DMS153 (cell line): ENCODE measurements at regions not wholly inside any gene's neighbourhood (a gene's known extent, or its start where the extent isn't known, plus 50 kb on each side); places are given as distances from the start of the nearest gene placed in this dataset.

Experiments used
- DNase-seq: peaks from one replicate; lab custom pipeline; 2025; lab: John Stamatoyannopoulos, UW

- no peak for DNase-seq
Observed at GRCh38 chr18:51852681-51853080, 487.3 kb upstream of the DCC start.

GRCh38 chr18:51857989-51858388, 482.0 kb upstream of the DCC start:
- DNase-seq: no peak

- no peak for DNase-seq
Observed at GRCh38 chr18:51861046-51861445, 479.0 kb upstream of the DCC start.

- no peak for DNase-seq
Observed at GRCh38 chr18:51862051-51862715, 477.8 kb upstream of the DCC start.

GRCh38 chr18:51864219-51864965, 475.6 kb upstream of the DCC start:
- DNase-seq: no peak

- DNase-seq: no peak
Observed at GRCh38 chr18:51865538-51865937, 474.5 kb upstream of the DCC start.

- DNase-seq: no peak
Observed at GRCh38 chr18:51867767-51868166, 472.2 kb upstream of the DCC start.

- no peak for DNase-seq
Observed at GRCh38 chr18:51878724-51879123, 461.3 kb upstream of the DCC start.

GRCh38 chr18:51879329-51879728, 460.7 kb upstream of the DCC start:
- no peak for DNase-seq

GRCh38 chr18:51881394-51881793, 458.6 kb upstream of the DCC start:
- DNase-seq: no peak

- DNase-seq: no peak
Observed at GRCh38 chr18:51884039-51884438, 456.0 kb upstream of the DCC start.

GRCh38 chr18:51890762-51891161, 449.2 kb upstream of the DCC start:
- peak; percentile 55 for DNase-seq

- no peak for DNase-seq
Observed at GRCh38 chr18:51891876-51892275, 448.1 kb upstream of the DCC start.

GRCh38 chr18:51897884-51898283, 442.1 kb upstream of the DCC start:
- DNase-seq: no peak

GRCh38 chr18:51907687-51908597, 432.1 kb upstream of the DCC start:
- DNase-seq: no peak

- no peak for DNase-seq
Observed at GRCh38 chr18:51908598-51908944, 431.4 kb upstream of the DCC start.

GRCh38 chr18:51911584-51911983, 428.4 kb upstream of the DCC start:
- no peak for DNase-seq

- no peak for DNase-seq
Observed at GRCh38 chr18:51912381-51912780, 427.6 kb upstream of the DCC start.

- DNase-seq: no peak
Observed at GRCh38 chr18:51915176-51915575, 424.8 kb upstream of the DCC start.

- no peak for DNase-seq
Observed at GRCh38 chr18:51921862-51922261, 418.1 kb upstream of the DCC start.

GRCh38 chr18:51933903-51934302, 406.1 kb upstream of the DCC start:
- DNase-seq: no peak

GRCh38 chr18:51936115-51936514, 403.9 kb upstream of the DCC start:
- DNase-seq: no peak

GRCh38 chr18:51941999-51942398, 398.0 kb upstream of the DCC start:
- no peak for DNase-seq
